ENCODE measurements at regions not wholly inside any gene's neighbourhood (a gene's known extent, or its start where the extent isn't known, plus 50 kb on each side); places are given as distances from the start of the nearest gene placed in this dataset.

- no peak overlapping the region for H2AFZ ChIP-seq (ENCODE audit: low read depth)
- H3K79me2 ChIP-seq (ENCODE audit: insufficient read depth) = no peaks in the 10 kb centered on the region
- H3K9me3 ChIP-seq = no peaks in the 10 kb centered on the region
- no peak overlapping the region for H3K4me3 ChIP-seq (ENCODE audit: low read depth in 2 of 2, low read length in 1 of 2)
- no peaks in the 10 kb centered on the region for H3K36me3 ChIP-seq (replicated peaks in 1 of 2; ENCODE audit: control insufficient read depth in 1 of 2, insufficient read depth in 2 of 2, low read length in 1 of 2)
- no peak overlapping the region for H3K27ac ChIP-seq (ENCODE audit: low read depth in 2 of 2, low read length in 1 of 2)
- ChIA-PET POLR2A (no interaction called here), CTCF (no interaction called here)
- 0% methylated on average over 1 of the region's 1 CpG for WGBS (ENCODE audit: low lambda C conversion rate)
- 0 out of 2 replicates have a peak, but pooled peaks cover 6% of the 10 kb centered on the region for H3K9me2 ChIP-seq
- no peak for TF ChIP-seq RAD21 (IDR thresholded peaks at IDR 0.05; ENCODE audit: low read length)
- no peak for TF ChIP-seq YY1 (IDR thresholded peaks at IDR 0.05; ENCODE audit: low read depth)
- TF ChIP-seq RCOR1 (IDR thresholded peaks at IDR 0.05; ENCODE audit: low read length) = no peak
- TF ChIP-seq POLR2AphosphoS5 (IDR thresholded peaks at IDR 0.05; ENCODE audit: low read depth, low read length) = no peak
- TF ChIP-seq USF2 (IDR thresholded peaks at IDR 0.05; ENCODE audit: borderline replicate concordance, low read depth, low read length) = no peak
- TF ChIP-seq FOXM1 (IDR thresholded peaks at IDR 0.05; ENCODE audit: low read depth) = no peak
- no peak for TF ChIP-seq NRF1 (IDR thresholded peaks at IDR 0.05; ENCODE audit: low read depth, low read length)
- TF ChIP-seq MAX (IDR thresholded peaks at IDR 0.05; ENCODE audit: low read depth) = no peak
- no peak for TF ChIP-seq RXRA (IDR thresholded peaks at IDR 0.05; ENCODE audit: borderline replicate concordance, low read depth)
- no peak for TF ChIP-seq REST (IDR thresholded peaks at IDR 0.05; ENCODE audit: low read depth, low read length)
- no peak for TF ChIP-seq ELF1 (IDR thresholded peaks at IDR 0.05)
- no peak for TF ChIP-seq NFIC (IDR thresholded peaks at IDR 0.05; ENCODE audit: borderline replicate concordance)
- TF ChIP-seq USF1 (IDR thresholded peaks at IDR 0.05; ENCODE audit: borderline replicate concordance, low read depth) = no peak
- TF ChIP-seq IRF3 (IDR thresholded peaks at IDR 0.05; ENCODE audit: low read depth, low read length) = no peak
- TF ChIP-seq FOXJ3 (CRISPR knock-in tag; IDR thresholded peaks at IDR 0.05) = no peak
- no peaks in the 10 kb centered on the region for H3F3A ChIP-seq (replicated peaks; ENCODE audit: insufficient read depth)
- no peak overlapping the region for H3K9ac ChIP-seq
- no peak for DNase-seq
- no peaks in the 10 kb centered on the region for H4K20me1 ChIP-seq (ENCODE audit: insufficient read depth)
- H3K27me3 ChIP-seq (ENCODE audit: insufficient read depth) = no peaks in the 10 kb centered on the region
- H3K4me1 ChIP-seq (ENCODE audit: control insufficient read depth in 1 of 2, insufficient read depth in 2 of 2, low read depth in 1 of 2, low read length in 1 of 2) = no peaks in the 10 kb centered on the region
- H3K4me2 ChIP-seq = no peak overlapping the region
Measured at GRCh38 chr7:42506097-42506496, 269.1 kb upstream of the GLI3 start.

All from SK-N-SH (cell line).